Liver (tissue), 8 donors: ENCODE measurements at regions not wholly inside any gene's neighbourhood (a gene's known extent, or its start where the extent isn't known, plus 50 kb on each side); places are given as distances from the start of the nearest gene placed in this dataset.

Experiments used
- DNase-seq: peaks from one replicate; pipeline ENCODE4 v3.0.0-alpha.2; 2017; ENCODE audit warnings: low spot score
- H3K27ac ChIP-seq, 2 donors: one replicate each; pipeline ENCODE4 v1.7.0; 2013; ENCODE audit warnings: inconsistent platforms in 2 of 2, low read length in 2 of 2, control low read depth in 1 of 2, low read depth in 1 of 2, mild to moderate bottlenecking in 1 of 2
- H3K27me3 ChIP-seq, 4 donors: one replicate each; pipeline versions ENCODE4 v1.6.1 to v1.7.0; 2013; ENCODE audit warnings: low read length in 3 of 4, inconsistent platforms in 1 of 4, mild to moderate bottlenecking in 1 of 4, moderate library complexity in 1 of 4; ENCODE audit not compliant: control insufficient read depth in 4 of 4, insufficient read depth in 4 of 4
- H3K36me3 ChIP-seq, 4 donors: one replicate each; pipeline versions ENCODE4 v1.6.1 to v1.7.0; 2013; ENCODE audit warnings: low read length in 3 of 4, mild to moderate bottlenecking in 3 of 4, low read depth in 1 of 4, moderate library complexity in 1 of 4; ENCODE audit not compliant: control insufficient read depth in 4 of 4, insufficient read depth in 3 of 4
- H3K4me1 ChIP-seq, 4 donors: one replicate each; pipeline versions ENCODE4 v1.6.1 to v1.7.0; 2013; ENCODE audit warnings: low read length in 3 of 4, mild to moderate bottlenecking in 3 of 4, moderate library complexity in 1 of 4; ENCODE audit not compliant: control insufficient read depth in 4 of 4, insufficient read depth in 4 of 4
- H3K4me3 ChIP-seq, 3 donors: one replicate each; pipeline versions ENCODE4 v1.6.1 to v1.7.0; 2013; ENCODE audit warnings: low read length in 3 of 3, control low read depth in 1 of 3, low read depth in 1 of 3, mild to moderate bottlenecking in 1 of 3
- H3K9ac ChIP-seq, 2 donors: one replicate each; pipeline ENCODE4 v1.7.0; 2013; ENCODE audit warnings: low read length in 2 of 2, mild to moderate bottlenecking in 2 of 2, moderate library complexity in 2 of 2, control low read depth in 1 of 2, low read depth in 1 of 2
- H3K9me3 ChIP-seq, 4 donors: one replicate each; pipeline versions ENCODE4 v1.6.1 to v1.7.0; 2013; ENCODE audit warnings: low read length in 3 of 4; ENCODE audit not compliant: control insufficient read depth in 4 of 4
- EGR1 ChIP-seq, 2 donors: IDR thresholded peaks; 2 replicates each; pipeline ENCODE4 v1.6.1; 2016 to 2018; ENCODE audit warnings: antibody characterized with exemption in 2 of 2, low read depth in 2 of 2
- FOXA1 ChIP-seq: IDR thresholded peaks from 2 replicates; pipeline ENCODE4 v1.6.1; 2016; ENCODE audit warnings: antibody characterized with exemption
- FOXA2 ChIP-seq: IDR thresholded peaks from 2 replicates; pipeline ENCODE4 v1.6.1; 2016; ENCODE audit warnings: antibody characterized with exemption
- GABPA ChIP-seq, 2 donors: IDR thresholded peaks in 1 of 2; conservative IDR thresholded peaks in 1 of 2; 2 replicates each; pipeline ENCODE4 v1.6.1; 2016; ENCODE audit warnings: antibody characterized with exemption in 2 of 2, mild to moderate bottlenecking in 1 of 2, moderate library complexity in 1 of 2
- HNF4A ChIP-seq, 2 donors: conservative IDR thresholded peaks; 2 replicates each; pipeline ENCODE4 v1.6.1; 2016; ENCODE audit warnings: antibody characterized with exemption in 2 of 2, mild to moderate bottlenecking in 2 of 2
- HNF4G ChIP-seq: IDR thresholded peaks from 2 replicates; pipeline ENCODE4 v1.6.1; 2016; ENCODE audit warnings: antibody characterized with exemption
- JUND ChIP-seq, 2 donors: IDR thresholded peaks; 2 replicates each; pipeline ENCODE4 v1.6.1; 2016; ENCODE audit warnings: antibody characterized with exemption in 2 of 2
- NR2F2 ChIP-seq: IDR thresholded peaks from 2 replicates; pipeline ENCODE4 v1.6.1; 2016; ENCODE audit warnings: antibody characterized with exemption
- RAD21 ChIP-seq, 2 donors: IDR thresholded peaks; 2 replicates each; pipeline ENCODE4 v1.6.1; 2016; ENCODE audit warnings: antibody characterized with exemption in 2 of 2, mild to moderate bottlenecking in 2 of 2
- RXRA ChIP-seq, 2 donors: IDR thresholded peaks; 2 replicates each; pipeline ENCODE4 v1.6.1; 2017 to 2018; ENCODE audit warnings: antibody characterized with exemption in 2 of 2, mild to moderate bottlenecking in 1 of 2
- SP1 ChIP-seq: IDR thresholded peaks from 2 replicates; pipeline ENCODE4 v1.6.1; 2018; ENCODE audit warnings: antibody characterized with exemption, mild to moderate bottlenecking
- TAF1 ChIP-seq: conservative IDR thresholded peaks from 2 replicates; pipeline ENCODE4 v1.6.1; 2016; ENCODE audit warnings: antibody characterized with exemption, mild to moderate bottlenecking
- YY1 ChIP-seq: IDR thresholded peaks from 2 replicates; pipeline ENCODE4 v1.6.1; 2016; ENCODE audit warnings: antibody characterized with exemption, mild to moderate bottlenecking
- WGBS: extraction: QIAGEN DNeasy Blood & Tissue Kit; methylation state at CpG from one replicate; pipeline ENCODE4 v1.1.7; 2013; 5-methylcytosine and 5-hydroxymethylcytosine counted together
- TF ChIP-seq, protein P1 (sequence below): IDR thresholded peaks from 2 replicates; pipeline ENCODE4 v1.6.1; 2016; ENCODE audit warnings: antibody characterized with exemption
- TF ChIP-seq, protein P2 (sequence below): IDR thresholded peaks from 2 replicates; pipeline ENCODE4 v1.6.1; 2016; ENCODE audit warnings: antibody characterized with exemption
- TF ChIP-seq, protein P3 (sequence below): IDR thresholded peaks from 2 replicates; pipeline ENCODE4 v1.6.1; 2016; ENCODE audit warnings: antibody characterized with exemption
- TF ChIP-seq, protein P4 (sequence below): fragments of 150-350 bp; IDR thresholded peaks from 2 replicates; pipeline ENCODE4 v1.5.1; 2017; ENCODE audit warnings: improper control_type of control experiment, low read depth, low read length; ENCODE audit not compliant: missing input control
- TF ChIP-seq, protein P5 (sequence below): IDR thresholded peaks from 2 replicates; pipeline ENCODE4 v1.6.1; 2016; ENCODE audit warnings: antibody characterized with exemption, mild to moderate bottlenecking
- donor health status: healthy.
- donor health status: healthy.
- donor health status: healthy.
- donor health status: healthy.
- donor health status: healthy.

DNA sequence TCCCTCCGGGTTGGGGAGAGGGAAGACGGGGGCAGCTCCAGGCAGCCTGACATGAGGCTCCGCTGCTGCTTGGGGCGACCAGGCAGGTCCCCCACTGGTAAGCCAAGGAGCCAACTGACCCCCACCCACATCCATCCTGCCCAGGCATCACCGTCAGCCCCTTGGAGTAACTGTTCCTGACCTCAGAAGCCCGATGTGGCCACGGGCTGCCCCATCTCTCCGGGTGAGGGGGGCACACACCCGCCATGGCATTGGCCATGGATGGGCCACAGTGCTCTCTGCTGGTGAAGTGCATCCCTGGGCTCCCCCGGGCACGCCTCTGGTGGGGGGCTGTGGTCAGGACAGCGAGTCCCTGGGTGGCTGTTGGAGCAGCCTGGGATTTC lies 100.0 kb downstream of the CRYAA start:
- H3K9ac ChIP-seq: no peak overlapping the region
- H3K9me3 ChIP-seq: no peaks in the 10 kb centered on the region
- peaks cover 1 to 15% (median 14%) of the 10 kb centered on the region in 4 donors for H3K4me1 ChIP-seq
- no peaks in the 10 kb centered on the region for H3K36me3 ChIP-seq
- no peak overlapping the region for H3K27ac ChIP-seq
- no peak for DNase-seq
- H3K27me3 ChIP-seq: no peaks in the 10 kb centered on the region
- TF ChIP-seq JUND (IDR thresholded peaks at IDR 0.05) (no peak), GABPA (IDR thresholded peaks at IDR 0.05 in 1 of 2, conservative IDR thresholded peaks at IDR 0.05 in 1 of 2) (no peak), RXRA (IDR thresholded peaks at IDR 0.05) (no peak), HNF4A (conservative IDR thresholded peaks at IDR 0.05) (no peak), YY1 (no peak), EGR1 (IDR thresholded peaks at IDR 0.05; ENCODE audit: low read depth in 2 of 2) (no peak), FOXA1 (no peak), HNF4G (no peak), FOXA2 (no peak), TAF1 (no peak), SP1 (no peak), NR2F2 (no peak), RAD21 (IDR thresholded peaks at IDR 0.05) (no peak)
- TF ChIP-seq, protein P1, sequence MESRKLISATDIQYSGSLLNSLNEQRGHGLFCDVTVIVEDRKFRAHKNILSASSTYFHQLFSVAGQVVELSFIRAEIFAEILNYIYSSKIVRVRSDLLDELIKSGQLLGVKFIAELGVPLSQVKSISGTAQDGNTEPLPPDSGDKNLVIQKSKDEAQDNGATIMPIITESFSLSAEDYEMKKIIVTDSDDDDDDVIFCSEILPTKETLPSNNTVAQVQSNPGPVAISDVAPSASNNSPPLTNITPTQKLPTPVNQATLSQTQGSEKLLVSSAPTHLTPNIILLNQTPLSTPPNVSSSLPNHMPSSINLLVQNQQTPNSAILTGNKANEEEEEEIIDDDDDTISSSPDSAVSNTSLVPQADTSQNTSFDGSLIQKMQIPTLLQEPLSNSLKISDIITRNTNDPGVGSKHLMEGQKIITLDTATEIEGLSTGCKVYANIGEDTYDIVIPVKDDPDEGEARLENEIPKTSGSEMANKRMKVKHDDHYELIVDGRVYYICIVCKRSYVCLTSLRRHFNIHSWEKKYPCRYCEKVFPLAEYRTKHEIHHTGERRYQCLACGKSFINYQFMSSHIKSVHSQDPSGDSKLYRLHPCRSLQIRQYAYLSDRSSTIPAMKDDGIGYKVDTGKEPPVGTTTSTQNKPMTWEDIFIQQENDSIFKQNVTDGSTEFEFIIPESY: no peak
- TF ChIP-seq, protein P2, sequence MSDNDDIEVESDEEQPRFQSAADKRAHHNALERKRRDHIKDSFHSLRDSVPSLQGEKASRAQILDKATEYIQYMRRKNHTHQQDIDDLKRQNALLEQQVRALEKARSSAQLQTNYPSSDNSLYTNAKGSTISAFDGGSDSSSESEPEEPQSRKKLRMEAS: no peak
- TF ChIP-seq, protein P3, sequence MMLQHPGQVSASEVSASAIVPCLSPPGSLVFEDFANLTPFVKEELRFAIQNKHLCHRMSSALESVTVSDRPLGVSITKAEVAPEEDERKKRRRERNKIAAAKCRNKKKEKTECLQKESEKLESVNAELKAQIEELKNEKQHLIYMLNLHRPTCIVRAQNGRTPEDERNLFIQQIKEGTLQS: no peak
- TF ChIP-seq, protein P4, sequence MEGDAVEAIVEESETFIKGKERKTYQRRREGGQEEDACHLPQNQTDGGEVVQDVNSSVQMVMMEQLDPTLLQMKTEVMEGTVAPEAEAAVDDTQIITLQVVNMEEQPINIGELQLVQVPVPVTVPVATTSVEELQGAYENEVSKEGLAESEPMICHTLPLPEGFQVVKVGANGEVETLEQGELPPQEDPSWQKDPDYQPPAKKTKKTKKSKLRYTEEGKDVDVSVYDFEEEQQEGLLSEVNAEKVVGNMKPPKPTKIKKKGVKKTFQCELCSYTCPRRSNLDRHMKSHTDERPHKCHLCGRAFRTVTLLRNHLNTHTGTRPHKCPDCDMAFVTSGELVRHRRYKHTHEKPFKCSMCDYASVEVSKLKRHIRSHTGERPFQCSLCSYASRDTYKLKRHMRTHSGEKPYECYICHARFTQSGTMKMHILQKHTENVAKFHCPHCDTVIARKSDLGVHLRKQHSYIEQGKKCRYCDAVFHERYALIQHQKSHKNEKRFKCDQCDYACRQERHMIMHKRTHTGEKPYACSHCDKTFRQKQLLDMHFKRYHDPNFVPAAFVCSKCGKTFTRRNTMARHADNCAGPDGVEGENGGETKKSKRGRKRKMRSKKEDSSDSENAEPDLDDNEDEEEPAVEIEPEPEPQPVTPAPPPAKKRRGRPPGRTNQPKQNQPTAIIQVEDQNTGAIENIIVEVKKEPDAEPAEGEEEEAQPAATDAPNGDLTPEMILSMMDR: no peak
- TF ChIP-seq, protein P5, sequence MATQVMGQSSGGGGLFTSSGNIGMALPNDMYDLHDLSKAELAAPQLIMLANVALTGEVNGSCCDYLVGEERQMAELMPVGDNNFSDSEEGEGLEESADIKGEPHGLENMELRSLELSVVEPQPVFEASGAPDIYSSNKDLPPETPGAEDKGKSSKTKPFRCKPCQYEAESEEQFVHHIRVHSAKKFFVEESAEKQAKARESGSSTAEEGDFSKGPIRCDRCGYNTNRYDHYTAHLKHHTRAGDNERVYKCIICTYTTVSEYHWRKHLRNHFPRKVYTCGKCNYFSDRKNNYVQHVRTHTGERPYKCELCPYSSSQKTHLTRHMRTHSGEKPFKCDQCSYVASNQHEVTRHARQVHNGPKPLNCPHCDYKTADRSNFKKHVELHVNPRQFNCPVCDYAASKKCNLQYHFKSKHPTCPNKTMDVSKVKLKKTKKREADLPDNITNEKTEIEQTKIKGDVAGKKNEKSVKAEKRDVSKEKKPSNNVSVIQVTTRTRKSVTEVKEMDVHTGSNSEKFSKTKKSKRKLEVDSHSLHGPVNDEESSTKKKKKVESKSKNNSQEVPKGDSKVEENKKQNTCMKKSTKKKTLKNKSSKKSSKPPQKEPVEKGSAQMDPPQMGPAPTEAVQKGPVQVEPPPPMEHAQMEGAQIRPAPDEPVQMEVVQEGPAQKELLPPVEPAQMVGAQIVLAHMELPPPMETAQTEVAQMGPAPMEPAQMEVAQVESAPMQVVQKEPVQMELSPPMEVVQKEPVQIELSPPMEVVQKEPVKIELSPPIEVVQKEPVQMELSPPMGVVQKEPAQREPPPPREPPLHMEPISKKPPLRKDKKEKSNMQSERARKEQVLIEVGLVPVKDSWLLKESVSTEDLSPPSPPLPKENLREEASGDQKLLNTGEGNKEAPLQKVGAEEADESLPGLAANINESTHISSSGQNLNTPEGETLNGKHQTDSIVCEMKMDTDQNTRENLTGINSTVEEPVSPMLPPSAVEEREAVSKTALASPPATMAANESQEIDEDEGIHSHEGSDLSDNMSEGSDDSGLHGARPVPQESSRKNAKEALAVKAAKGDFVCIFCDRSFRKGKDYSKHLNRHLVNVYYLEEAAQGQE: no peak
- H3K4me3 ChIP-seq: no peak overlapping the region
- WGBS: 93% methylated on average over 12 of the region's 12 CpGs
